ENCODE measurements at regions not wholly inside any gene's neighbourhood (a gene's known extent, or its start where the extent isn't known, plus 50 kb on each side); places are given as distances from the start of the nearest gene placed in this dataset.

DNA sequence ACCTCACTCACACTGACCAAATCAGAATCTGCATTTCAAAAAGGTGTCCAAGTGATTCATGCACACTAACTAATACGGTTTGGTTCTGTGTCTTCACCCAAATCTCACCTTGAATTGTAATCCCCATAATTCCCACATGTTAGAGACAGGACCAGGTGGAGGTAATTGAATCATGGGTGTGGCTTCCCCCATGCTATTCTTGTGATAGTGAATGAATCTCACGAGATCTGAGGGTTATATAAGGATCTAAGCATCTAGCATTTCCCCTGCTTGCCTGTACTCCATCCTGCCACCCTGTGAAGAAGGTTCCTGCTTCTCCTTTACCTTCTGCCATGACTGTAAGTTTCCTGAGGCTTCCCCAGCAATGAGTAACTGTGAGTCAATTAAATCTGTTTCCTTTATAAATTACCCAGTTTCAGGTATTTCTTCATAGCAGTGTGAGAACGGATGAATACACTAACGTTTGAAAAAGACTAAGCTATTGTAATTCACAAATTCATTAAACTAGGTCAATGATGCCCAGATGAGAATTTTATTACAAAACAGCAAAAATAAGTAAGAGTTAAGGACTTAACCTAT is 759.1 kb downstream of the GALC start:
- intact Hi-C loops (cut with micrococcal nuclease; ENCODE audit: unreplicated experiment) = no loop called here
- POLR2A ChIA-PET = no interaction called here

More for the DNA sequence above, 759.1 kb downstream of the GALC start:
- TF ChIP-seq, protein P1, sequence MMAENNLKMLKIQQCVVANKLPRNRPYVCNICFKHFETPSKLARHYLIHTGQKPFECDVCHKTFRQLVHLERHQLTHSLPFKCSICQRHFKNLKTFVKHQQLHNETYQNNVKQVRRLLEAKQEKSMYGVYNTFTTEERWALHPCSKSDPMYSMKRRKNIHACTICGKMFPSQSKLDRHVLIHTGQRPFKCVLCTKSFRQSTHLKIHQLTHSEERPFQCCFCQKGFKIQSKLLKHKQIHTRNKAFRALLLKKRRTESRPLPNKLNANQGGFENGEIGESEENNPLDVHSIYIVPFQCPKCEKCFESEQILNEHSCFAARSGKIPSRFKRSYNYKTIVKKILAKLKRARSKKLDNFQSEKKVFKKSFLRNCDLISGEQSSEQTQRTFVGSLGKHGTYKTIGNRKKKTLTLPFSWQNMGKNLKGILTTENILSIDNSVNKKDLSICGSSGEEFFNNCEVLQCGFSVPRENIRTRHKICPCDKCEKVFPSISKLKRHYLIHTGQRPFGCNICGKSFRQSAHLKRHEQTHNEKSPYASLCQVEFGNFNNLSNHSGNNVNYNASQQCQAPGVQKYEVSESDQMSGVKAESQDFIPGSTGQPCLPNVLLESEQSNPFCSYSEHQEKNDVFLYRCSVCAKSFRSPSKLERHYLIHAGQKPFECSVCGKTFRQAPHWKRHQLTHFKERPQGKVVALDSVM (CRISPR knock-in tag; IDR thresholded peaks at IDR 0.05) = no peak
- TF ChIP-seq, protein P2, sequence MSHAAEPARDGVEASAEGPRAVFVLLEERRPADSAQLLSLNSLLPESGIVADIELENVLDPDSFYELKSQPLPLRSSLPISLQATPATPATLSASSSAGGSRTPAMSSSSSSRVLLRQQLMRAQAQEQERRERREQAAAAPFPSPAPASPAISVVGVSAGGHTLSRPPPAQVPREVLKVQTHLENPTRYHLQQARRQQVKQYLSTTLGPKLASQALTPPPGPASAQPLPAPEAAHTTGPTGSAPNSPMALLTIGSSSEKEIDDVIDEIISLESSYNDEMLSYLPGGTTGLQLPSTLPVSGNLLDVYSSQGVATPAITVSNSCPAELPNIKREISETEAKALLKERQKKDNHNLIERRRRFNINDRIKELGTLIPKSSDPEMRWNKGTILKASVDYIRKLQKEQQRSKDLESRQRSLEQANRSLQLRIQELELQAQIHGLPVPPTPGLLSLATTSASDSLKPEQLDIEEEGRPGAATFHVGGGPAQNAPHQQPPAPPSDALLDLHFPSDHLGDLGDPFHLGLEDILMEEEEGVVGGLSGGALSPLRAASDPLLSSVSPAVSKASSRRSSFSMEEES (CRISPR knock-in tag; IDR thresholded peaks at IDR 0.05) = no peak
- no peak for TF ChIP-seq ELF1 (CRISPR knock-in tag; IDR thresholded peaks at IDR 0.05)
- TF ChIP-seq KLF12 (CRISPR knock-in tag; IDR thresholded peaks at IDR 0.05; ENCODE audit: borderline replicate concordance) = no peak
- TF ChIP-seq TMF1 (CRISPR knock-in tag; IDR thresholded peaks at IDR 0.05; ENCODE audit: low read depth) = no peak
- no peak for TF ChIP-seq ZNF629 (CRISPR knock-in tag; conservative IDR thresholded peaks at IDR 0.05)
- no peak for TF ChIP-seq ZNF749 (CRISPR knock-in tag; IDR thresholded peaks at IDR 0.05; ENCODE audit: borderline replicate concordance)
- TF ChIP-seq ZNF878 (CRISPR knock-in tag; IDR thresholded peaks at IDR 0.05) = no peak
- TF ChIP-seq GABPA (IDR thresholded peaks at IDR 0.05; ENCODE audit: low read depth, low read length) = no peak
- no peak for TF ChIP-seq GABPA (CRISPR knock-in tag; IDR thresholded peaks at IDR 0.05; ENCODE audit: low read depth)
- no peak for TF ChIP-seq ZNF549 (CRISPR knock-in tag; IDR thresholded peaks at IDR 0.05)
- no peak for TF ChIP-seq ZFX (CRISPR knock-in tag; IDR thresholded peaks at IDR 0.05; ENCODE audit: low read depth)
- TF ChIP-seq, protein P3, sequence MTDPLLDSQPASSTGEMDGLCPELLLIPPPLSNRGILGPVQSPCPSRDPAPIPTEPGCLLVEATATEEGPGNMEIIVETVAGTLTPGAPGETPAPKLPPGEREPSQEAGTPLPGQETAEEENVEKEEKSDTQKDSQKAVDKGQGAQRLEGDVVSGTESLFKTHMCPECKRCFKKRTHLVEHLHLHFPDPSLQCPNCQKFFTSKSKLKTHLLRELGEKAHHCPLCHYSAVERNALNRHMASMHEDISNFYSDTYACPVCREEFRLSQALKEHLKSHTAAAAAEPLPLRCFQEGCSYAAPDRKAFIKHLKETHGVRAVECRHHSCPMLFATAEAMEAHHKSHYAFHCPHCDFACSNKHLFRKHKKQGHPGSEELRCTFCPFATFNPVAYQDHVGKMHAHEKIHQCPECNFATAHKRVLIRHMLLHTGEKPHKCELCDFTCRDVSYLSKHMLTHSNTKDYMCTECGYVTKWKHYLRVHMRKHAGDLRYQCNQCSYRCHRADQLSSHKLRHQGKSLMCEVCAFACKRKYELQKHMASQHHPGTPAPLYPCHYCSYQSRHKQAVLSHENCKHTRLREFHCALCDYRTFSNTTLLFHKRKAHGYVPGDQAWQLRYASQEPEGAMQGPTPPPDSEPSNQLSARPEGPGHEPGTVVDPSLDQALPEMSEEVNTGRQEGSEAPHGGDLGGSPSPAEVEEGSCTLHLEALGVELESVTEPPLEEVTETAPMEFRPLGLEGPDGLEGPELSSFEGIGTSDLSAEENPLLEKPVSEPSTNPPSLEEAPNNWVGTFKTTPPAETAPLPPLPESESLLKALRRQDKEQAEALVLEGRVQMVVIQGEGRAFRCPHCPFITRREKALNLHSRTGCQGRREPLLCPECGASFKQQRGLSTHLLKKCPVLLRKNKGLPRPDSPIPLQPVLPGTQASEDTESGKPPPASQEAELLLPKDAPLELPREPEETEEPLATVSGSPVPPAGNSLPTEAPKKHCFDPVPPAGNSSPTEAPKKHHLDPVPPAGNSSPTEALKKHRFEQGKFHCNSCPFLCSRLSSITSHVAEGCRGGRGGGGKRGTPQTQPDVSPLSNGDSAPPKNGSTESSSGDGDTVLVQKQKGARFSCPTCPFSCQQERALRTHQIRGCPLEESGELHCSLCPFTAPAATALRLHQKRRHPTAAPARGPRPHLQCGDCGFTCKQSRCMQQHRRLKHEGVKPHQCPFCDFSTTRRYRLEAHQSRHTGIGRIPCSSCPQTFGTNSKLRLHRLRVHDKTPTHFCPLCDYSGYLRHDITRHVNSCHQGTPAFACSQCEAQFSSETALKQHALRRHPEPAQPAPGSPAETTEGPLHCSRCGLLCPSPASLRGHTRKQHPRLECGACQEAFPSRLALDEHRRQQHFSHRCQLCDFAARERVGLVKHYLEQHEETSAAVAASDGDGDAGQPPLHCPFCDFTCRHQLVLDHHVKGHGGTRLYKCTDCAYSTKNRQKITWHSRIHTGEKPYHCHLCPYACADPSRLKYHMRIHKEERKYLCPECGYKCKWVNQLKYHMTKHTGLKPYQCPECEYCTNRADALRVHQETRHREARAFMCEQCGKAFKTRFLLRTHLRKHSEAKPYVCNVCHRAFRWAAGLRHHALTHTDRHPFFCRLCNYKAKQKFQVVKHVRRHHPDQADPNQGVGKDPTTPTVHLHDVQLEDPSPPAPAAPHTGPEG (CRISPR knock-in tag; IDR thresholded peaks at IDR 0.05) = no peak
- TF ChIP-seq ZNF773 (CRISPR knock-in tag; IDR thresholded peaks at IDR 0.05; ENCODE audit: borderline replicate concordance) = no peak
- no peak for TF ChIP-seq ZNF484 (CRISPR knock-in tag; IDR thresholded peaks at IDR 0.05; ENCODE audit: borderline replicate concordance, low read depth)
- H2AFZ ChIP-seq (ENCODE audit: low read length) = no peak overlapping the region
- no peak for FAIRE-seq
- no peaks in the 10 kb centered on the region for H3K36me3 ChIP-seq (replicated peaks in 1 of 2; ENCODE audit: control insufficient read depth in 1 of 2, insufficient read depth in 2 of 2, low read length in 2 of 2)
- H3K4me2 ChIP-seq (ENCODE audit: low read depth, low read length) = no peak overlapping the region
- no peak overlapping the region for H3K27ac ChIP-seq (ENCODE audit: extremely low read length, insufficient read depth, low read length)
- no peaks in the 10 kb centered on the region for H3K4me1 ChIP-seq (ENCODE audit: insufficient read depth, low read length)
- H3K9ac ChIP-seq (ENCODE audit: insufficient read depth, low read depth, low read length) = no peak overlapping the region
- no peak overlapping the region for H3K4me3 ChIP-seq (replicated peaks in 1 of 3; ENCODE audit: insufficient read depth in 1 of 3, low read depth in 2 of 3, low read length in 3 of 3)
- H3K27me3 ChIP-seq (ENCODE audit: control insufficient read depth in 1 of 2, insufficient read depth in 2 of 2, low read length in 2 of 2) = no peaks in the 10 kb centered on the region
- DNase-seq (ENCODE audit: low spot score) = no peak
- WGBS (ENCODE audit: low lambda C conversion rate) = 3% methylated on average over 4 of the region's 4 CpGs
- peaks cover 32% of the 10 kb centered on the region for H3K9me3 ChIP-seq (ENCODE audit: low read length)
- ATAC-seq = no peak
- H3K79me2 ChIP-seq (ENCODE audit: insufficient read depth, low read length) = no peaks in the 10 kb centered on the region
- no TSS peak for BruUV-seq (replicated peaks)
- CTCF ChIA-PET (ENCODE audit: low intra/inter-chr PET ratio, low total read pairs) = no interaction called here
- H4K20me1 ChIP-seq (ENCODE audit: insufficient read depth, low read length) = no peaks in the 10 kb centered on the region
- in situ Hi-C loops (cut with HindIII; ENCODE audit: extremely low pct_ligation_motif_present, low pct_unique_long_range_greater_than_20kb) = no loop called here
